Peyer's patch (tissue), 4 donors: ENCODE measurements at regions not wholly inside any gene's neighbourhood (a gene's known extent, or its start where the extent isn't known, plus 50 kb on each side); places are given as distances from the start of the nearest gene placed in this dataset.

Experiments
- CTCF ChIP-seq, 6 experiments: fragments of 450-650 bp in 4 of 6; fragments of 200-600 bp in 2 of 6; sonication (generic) in 1 of 6; IDR thresholded peaks; one replicate each; pipeline ENCODE4 v1.5.1; 2017 to 2019; ENCODE audit warnings: antibody characterized with exemption in 6 of 6, mild to moderate bottlenecking in 3 of 6, moderate library complexity in 1 of 6
- POLR2A ChIP-seq, 2 donors: fragments of 450-650 bp; IDR thresholded peaks; one replicate each; pipeline ENCODE4 v1.5.1; 2017; ENCODE audit warnings: antibody characterized with exemption in 2 of 2, mild to moderate bottlenecking in 2 of 2, moderate library complexity in 2 of 2

DNA sequence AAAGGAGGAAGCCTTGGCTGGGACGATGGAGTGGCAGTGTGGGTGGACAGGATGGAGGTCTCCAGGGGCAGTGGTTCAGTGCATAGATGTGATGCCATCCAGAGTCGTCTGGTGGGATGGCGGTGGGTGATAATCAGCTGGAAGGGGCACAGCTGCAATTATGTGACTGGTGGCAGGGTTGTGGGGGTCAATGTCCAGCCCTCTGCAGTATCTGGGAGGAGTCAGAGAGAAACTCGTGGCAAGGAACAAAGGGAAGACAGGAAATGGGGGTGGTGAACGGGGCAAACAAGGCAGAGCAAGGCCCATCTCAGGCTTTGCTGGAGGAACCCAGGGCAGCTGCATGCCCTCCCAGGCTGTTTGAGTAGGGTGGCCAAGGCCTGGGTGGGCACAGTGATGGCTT is 118.3 kb upstream of the USP24 start:
- no peak for TF ChIP-seq CTCF (IDR thresholded peaks at IDR 0.05)
- no peak for TF ChIP-seq POLR2A (IDR thresholded peaks at IDR 0.05)
